GM12873 (cell line): ENCODE measurements at regions not wholly inside any gene's neighbourhood (a gene's known extent, or its start where the extent isn't known, plus 50 kb on each side); places are given as distances from the start of the nearest gene placed in this dataset.

ENCODE experiments used
- TF ChIP-seq, protein P1 (sequence below): IDR thresholded peaks from 2 replicates; pipeline ENCODE4 v1.5.1; 2012; ENCODE audit warnings: low read depth, mild to moderate bottlenecking, moderate library complexity, low read length, control low read depth; ENCODE audit not compliant: insufficient read depth; ENCODE audit errors: missing control alignments

DNA sequence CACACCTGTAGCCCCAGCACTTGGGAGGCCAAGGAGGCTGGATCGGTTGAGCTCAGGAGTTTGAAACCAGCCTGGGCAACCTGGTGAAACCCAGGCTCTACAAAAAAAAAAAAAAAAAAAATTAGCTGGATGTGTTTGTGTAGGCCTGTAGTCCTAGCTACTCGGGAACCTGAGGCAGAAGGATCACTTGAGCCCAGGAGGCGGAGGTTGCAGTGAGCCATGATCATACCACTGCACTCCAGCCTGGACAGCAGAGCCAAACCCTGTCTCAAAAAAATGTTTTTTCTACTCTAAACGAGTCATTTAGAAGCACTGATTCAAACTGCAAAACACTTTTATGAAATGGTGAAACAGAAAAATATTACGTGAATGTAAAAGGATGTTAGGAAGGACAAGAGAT lies 69.1 kb upstream of the SLC39A10 start:
- TF ChIP-seq, protein P1, sequence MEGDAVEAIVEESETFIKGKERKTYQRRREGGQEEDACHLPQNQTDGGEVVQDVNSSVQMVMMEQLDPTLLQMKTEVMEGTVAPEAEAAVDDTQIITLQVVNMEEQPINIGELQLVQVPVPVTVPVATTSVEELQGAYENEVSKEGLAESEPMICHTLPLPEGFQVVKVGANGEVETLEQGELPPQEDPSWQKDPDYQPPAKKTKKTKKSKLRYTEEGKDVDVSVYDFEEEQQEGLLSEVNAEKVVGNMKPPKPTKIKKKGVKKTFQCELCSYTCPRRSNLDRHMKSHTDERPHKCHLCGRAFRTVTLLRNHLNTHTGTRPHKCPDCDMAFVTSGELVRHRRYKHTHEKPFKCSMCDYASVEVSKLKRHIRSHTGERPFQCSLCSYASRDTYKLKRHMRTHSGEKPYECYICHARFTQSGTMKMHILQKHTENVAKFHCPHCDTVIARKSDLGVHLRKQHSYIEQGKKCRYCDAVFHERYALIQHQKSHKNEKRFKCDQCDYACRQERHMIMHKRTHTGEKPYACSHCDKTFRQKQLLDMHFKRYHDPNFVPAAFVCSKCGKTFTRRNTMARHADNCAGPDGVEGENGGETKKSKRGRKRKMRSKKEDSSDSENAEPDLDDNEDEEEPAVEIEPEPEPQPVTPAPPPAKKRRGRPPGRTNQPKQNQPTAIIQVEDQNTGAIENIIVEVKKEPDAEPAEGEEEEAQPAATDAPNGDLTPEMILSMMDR: no peak

DNA sequence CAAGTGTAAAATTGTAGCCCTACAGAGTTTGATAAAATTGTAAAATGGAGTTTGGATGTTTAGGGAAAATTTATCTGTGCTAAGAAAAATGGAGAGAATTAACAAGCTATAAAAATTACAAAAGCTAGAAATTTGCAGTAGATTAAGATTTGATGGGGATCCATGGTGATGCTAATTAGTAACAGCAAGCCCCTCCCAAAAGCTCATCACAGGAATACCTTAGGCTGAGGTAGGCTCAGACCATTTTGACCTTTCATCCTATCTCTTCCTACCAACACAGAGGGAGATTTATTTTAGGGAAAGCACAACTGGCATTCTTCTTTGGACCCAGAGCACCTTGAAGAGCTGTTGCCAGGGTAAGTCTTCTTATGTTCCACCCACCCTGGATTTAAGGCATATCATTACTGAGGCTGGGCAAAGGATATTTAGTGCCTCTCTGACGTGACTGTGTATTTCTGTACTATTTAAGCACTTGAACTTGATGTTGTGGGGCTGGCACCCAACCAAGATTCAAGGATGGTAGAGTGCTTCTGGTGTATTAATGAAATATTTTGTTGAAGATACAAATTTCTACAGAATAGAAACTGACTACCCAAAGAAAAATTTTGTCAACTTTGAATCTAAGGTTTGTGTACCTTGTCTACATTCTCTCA lies 70.8 kb upstream of the SLC39A10 start:
- TF ChIP-seq, protein P1: no peak

DNA sequence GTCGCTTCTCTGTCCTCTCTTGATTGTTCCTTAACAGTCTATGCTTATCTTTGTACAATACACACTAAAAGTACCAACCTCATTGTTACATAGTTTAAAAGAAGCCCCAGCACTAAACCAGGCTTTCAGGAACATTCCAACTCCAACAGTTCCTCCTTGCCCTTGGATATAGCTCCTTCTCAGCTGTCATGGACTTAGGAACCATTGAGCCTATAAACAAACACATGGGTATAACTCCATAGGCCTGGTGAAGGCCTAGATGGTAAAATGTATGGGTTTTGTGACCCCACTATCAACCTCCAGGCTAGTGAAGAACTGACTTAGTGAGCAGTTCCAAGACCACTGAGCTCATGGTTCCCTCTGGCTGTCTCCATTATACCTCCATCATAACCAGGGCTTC lies 74.8 kb upstream of the SLC39A10 start:
- TF ChIP-seq, protein P1: no peak

DNA sequence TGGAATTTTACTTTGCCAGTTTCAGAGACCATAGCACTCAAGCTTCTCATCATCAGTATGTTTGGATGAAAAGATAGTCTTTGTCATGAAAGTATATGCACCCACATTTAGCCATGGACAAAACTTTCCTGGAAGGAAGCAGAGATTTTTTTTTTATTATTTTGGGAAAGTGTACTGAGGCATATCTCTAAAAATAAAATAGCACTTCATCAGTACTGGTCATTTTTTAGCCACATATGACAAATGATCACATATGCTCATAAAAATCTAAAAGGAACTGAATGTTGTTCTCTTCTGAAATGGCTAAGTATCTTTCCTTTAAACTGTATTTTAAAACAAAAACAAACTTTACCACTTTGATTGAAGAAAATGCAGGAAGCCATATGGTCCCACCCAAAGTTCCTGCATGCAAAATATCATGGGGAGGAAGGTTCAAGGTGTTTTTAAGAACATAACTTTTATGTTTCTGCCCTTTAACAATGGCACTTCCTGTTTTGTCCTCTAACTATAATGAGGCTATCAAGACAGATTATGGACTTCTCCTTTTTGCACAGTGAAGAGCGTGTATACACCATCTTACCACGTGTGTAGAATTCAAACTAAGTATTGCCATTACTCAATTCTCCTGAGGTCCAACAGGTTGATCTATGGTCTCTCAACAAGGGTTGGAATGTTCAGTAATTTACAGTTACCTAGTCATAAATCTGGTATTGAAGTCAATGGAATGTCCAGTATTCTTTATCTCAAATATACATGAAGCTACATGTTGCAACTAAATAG lies 77.1 kb upstream of the SLC39A10 start:
- TF ChIP-seq, protein P1: no peak

DNA sequence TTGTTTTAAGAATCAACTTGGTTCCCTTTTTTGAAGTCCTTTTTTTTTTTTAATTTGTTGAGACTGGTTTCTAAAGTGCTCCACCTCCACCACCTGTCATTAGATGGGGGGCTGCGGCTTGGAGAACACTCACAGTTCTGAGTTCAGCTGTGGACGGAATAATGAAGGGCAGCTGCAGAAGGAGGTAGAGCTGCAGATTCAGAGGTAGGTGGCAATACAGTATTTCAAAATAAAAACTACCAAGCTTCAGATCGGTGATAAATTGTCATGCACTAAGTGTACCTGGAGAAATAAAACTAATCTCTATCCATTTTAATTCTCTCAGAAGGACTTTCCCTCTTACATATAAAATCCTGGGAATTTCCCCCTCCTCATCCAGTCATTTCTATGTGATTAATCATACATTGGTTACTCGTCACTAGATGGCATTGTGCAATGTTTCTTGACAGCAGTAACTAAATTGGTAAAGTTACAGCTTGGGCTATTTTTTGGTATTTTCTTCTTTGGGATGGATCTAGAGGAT lies 81.1 kb upstream of the SLC39A10 start:
- TF ChIP-seq, protein P1: no peak

DNA sequence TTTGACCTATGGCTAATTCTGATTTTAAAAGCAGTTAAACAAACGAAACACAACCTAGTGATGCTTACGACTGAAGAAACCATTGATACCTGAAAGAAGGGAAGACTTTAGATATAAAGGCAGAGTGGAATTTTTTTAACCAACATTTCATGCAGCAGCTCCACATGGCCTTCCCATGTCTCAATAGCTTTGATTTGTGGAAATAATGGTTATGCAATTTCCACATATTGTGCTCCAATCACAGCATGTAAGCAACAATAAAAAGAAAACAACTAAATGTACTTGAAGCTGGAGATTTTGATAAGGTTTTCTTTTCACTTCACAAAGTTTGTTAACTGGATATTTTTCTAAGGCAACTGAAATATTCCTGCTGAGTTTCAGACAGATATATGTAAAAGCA lies 82.0 kb upstream of the SLC39A10 start:
- TF ChIP-seq, protein P1: no peak

DNA sequence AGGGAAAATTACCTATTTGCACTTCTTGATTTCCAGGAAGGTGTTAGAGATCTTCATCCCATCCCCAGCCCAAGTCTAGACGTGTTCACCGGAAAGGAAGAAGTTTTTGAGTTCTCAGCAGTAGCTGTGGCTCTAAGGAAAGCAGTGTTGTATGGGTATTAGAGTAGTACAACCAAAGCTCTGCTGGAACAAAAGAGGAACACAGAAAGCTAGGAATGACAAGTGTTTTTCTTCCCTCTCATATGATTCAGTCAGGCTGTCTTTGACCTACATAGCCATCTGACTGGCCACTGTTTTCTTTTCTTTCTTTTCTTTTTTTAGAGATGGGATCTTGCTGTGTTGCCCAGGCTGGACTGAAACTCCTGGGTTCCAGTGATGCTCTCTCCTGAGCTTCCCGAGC lies 82.7 kb upstream of the SLC39A10 start:
- TF ChIP-seq, protein P1: no peak
